PFSK-1 (cell line): ENCODE measurements at regions not wholly inside any gene's neighbourhood (a gene's known extent, or its start where the extent isn't known, plus 50 kb on each side); places are given as distances from the start of the nearest gene placed in this dataset.

Experiments
- FOXP2 ChIP-seq: optimal IDR thresholded peaks from 2 replicates; pipeline ENCODE3; 2011; ENCODE audit warnings: borderline replicate concordance, control low read depth, inconsistent platforms; ENCODE audit not compliant: insufficient read depth; ENCODE audit errors: extremely low read length, extremely low read depth
- POLR2AphosphoS5 ChIP-seq: IDR thresholded peaks from 2 replicates; pipeline ENCODE4 v1.6.1; 2012; ENCODE audit warnings: low read depth, mild to moderate bottlenecking, control low read depth, low read length, moderate library complexity
- REST ChIP-seq, 2 experiments: IDR thresholded peaks; 2 replicates each; pipeline versions ENCODE4 v1.6.1 to v1.8.0; 2011 to 2012; ENCODE audit warnings: low read depth in 2 of 2, low read length in 2 of 2, control low read depth in 1 of 2, inconsistent platforms in 1 of 2, mild to moderate bottlenecking in 1 of 2, moderate library complexity in 1 of 2; ENCODE audit not compliant: insufficient read depth in 1 of 2
- SIN3A ChIP-seq: IDR thresholded peaks from 2 replicates; pipeline ENCODE4 v1.6.1; 2012; ENCODE audit warnings: mild to moderate bottlenecking, low read length, moderate library complexity, borderline replicate concordance; ENCODE audit not compliant: insufficient read depth
- TAF1 ChIP-seq: IDR thresholded peaks from 2 replicates; pipeline ENCODE4 v1.6.1; 2012; ENCODE audit warnings: low read length, control low read depth, borderline replicate concordance; ENCODE audit not compliant: insufficient read depth

GRCh38 chr5:173745123-173745522 is 128.7 kb upstream of the BOD1 start:
- TF ChIP-seq TAF1 = no peak
- TF ChIP-seq SIN3A = no peak
- no peak for TF ChIP-seq POLR2AphosphoS5
- TF ChIP-seq REST (IDR thresholded peaks at IDR 0.05; ENCODE audit: insufficient read depth in 1 of 2, low read depth in 2 of 2, low read length in 2 of 2) = no peak
- no peak for TF ChIP-seq FOXP2

- no peak for TF ChIP-seq REST (IDR thresholded peaks at IDR 0.05; ENCODE audit: insufficient read depth in 1 of 2, low read depth in 2 of 2, low read length in 2 of 2)
- no peak for TF ChIP-seq TAF1
- TF ChIP-seq FOXP2 = no peak
- no peak for TF ChIP-seq POLR2AphosphoS5
- TF ChIP-seq SIN3A = no peak
These were observed 129.1 kb upstream of the BOD1 start for GRCh38 chr5:173745557-173745956.

GRCh38 chr5:173746047-173746646 is 129.7 kb upstream of the BOD1 start:
- TF ChIP-seq TAF1 (no peak), SIN3A (no peak)

- TF ChIP-seq TAF1 (no peak), FOXP2 (no peak), REST (IDR thresholded peaks at IDR 0.05; ENCODE audit: insufficient read depth in 1 of 2, low read depth in 2 of 2, low read length in 2 of 2) (no peak), POLR2AphosphoS5 (no peak), SIN3A (no peak)
These were observed 131.4 kb upstream of the BOD1 start for GRCh38 chr5:173747876-173748275.

GRCh38 chr5:173750538-173751265 is 134.3 kb upstream of the BOD1 start:
- TF ChIP-seq POLR2AphosphoS5 (no peak), FOXP2 (no peak), REST (IDR thresholded peaks at IDR 0.05; ENCODE audit: insufficient read depth in 1 of 2, low read depth in 2 of 2, low read length in 2 of 2) (no peak), TAF1 (no peak), SIN3A (no peak)
